Omental fat pad (tissue), 3 donors: ENCODE measurements at regions not wholly inside any gene's neighbourhood (a gene's known extent, or its start where the extent isn't known, plus 50 kb on each side); places are given as distances from the start of the nearest gene placed in this dataset.

Experiments used
- ATAC-seq: fragments of 150-250 bp; one replicate; pipeline ENCODE4 v1.9.1; 2016; ENCODE audit warnings: mild to moderate bottlenecking, moderate library complexity; ENCODE audit not compliant: low FRiP score
- DNase-seq: peaks from one replicate; pipeline ENCODE4 v3.0.0-alpha.2; 2019; ENCODE audit warnings: low spot score
- TF ChIP-seq, protein P1 (sequence below), 3 donors: fragments of 450-650 bp; IDR thresholded peaks; one replicate each; pipeline ENCODE4 v1.5.1; 2016 to 2017; ENCODE audit warnings: antibody characterized with exemption in 3 of 3, mild to moderate bottlenecking in 3 of 3, moderate library complexity in 2 of 3

DNA sequence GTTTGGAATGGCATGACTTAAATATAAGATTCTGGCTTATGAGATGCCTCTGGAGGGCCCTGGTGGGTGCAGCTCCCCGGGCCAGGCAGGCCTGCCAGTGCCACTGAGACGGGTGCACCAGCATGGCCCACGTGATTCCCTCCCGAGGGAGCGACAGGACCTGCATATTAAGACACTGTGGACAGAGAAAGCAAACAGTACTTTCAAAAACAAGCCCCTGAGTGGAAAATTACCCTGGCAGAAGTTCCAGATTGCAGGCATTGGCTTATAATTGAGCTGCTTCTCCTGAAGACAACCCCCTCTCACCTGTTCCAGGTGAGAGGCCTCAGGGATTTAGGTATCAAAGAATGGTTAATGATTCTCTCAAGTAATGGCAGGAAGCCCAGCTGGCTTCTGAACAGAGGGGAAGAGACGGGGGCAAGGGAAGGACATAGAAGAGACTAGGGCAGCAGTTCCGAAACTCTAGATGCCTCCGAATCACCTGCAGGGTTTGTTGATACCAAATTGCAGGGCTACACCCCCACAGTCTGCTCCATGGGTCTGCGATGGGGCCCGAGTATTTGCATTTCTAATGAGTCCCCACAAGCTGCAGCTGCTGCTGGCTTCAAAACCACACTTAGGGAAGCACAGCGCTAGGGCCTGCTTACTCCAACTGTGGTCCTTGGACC is 66.0 kb upstream of the DOCK1 start:
- no peak for DNase-seq
- no peak for ATAC-seq
- TF ChIP-seq, protein P1, sequence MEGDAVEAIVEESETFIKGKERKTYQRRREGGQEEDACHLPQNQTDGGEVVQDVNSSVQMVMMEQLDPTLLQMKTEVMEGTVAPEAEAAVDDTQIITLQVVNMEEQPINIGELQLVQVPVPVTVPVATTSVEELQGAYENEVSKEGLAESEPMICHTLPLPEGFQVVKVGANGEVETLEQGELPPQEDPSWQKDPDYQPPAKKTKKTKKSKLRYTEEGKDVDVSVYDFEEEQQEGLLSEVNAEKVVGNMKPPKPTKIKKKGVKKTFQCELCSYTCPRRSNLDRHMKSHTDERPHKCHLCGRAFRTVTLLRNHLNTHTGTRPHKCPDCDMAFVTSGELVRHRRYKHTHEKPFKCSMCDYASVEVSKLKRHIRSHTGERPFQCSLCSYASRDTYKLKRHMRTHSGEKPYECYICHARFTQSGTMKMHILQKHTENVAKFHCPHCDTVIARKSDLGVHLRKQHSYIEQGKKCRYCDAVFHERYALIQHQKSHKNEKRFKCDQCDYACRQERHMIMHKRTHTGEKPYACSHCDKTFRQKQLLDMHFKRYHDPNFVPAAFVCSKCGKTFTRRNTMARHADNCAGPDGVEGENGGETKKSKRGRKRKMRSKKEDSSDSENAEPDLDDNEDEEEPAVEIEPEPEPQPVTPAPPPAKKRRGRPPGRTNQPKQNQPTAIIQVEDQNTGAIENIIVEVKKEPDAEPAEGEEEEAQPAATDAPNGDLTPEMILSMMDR (IDR thresholded peaks at IDR 0.05), result no peak

DNA sequence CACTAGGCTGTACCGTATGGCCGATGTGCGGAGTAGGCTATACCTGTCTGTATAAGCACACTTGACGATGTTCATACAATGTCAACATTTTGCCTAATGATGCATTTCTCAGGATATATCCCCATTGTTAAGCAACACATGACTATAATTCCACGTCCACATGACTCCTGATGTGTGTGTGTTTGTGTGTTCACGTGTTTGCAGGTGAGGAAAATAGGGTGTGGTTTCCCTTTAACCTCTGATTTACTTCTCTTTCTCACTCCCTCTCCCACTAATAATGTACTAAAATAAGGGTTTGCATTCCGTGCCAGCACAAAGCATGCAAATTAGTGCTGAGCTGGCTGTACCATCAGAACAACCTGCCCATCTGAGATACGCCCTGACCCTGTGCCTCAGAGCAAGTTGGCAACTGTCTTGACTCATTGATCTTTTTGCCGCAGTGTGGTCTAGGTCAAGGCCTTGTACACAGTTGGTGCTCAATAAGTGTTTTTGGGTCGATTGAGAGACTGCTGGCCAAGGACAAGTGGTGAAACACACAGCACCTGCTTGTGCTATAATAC is 64.6 kb upstream of the DOCK1 start:
- no peak for ATAC-seq
- TF ChIP-seq, protein P1 (IDR thresholded peaks at IDR 0.05), result no peak
- no peak for DNase-seq

DNA sequence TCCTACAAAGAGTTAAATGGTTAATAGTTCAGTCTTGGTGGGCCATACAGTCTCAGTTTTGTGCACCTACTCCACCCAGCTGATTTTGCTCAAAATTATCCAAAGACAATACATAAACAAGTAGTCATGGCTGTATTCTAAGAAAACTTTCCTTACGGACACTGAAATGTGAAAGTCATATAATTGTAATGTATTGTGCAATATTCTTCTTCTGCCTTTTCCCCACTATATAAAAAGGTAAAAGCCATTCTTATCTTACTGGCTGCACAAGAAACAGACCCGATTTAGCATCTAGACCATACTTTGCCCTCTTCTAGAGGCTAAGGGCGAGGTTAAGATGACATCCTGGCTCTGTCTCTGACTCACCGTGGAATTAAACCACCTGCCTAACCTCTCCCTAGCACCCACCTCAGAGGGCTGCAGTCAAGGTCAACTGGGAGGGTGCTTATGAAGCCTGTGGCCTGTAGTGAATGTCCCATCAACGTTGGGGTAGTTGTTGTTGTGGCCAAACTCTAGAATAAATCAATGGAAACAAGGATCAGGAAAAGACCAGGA is 63.8 kb upstream of the DOCK1 start:
- TF ChIP-seq, protein P1 (IDR thresholded peaks at IDR 0.05), result no peak
- DNase-seq, result no peak
- no peak for ATAC-seq

DNA sequence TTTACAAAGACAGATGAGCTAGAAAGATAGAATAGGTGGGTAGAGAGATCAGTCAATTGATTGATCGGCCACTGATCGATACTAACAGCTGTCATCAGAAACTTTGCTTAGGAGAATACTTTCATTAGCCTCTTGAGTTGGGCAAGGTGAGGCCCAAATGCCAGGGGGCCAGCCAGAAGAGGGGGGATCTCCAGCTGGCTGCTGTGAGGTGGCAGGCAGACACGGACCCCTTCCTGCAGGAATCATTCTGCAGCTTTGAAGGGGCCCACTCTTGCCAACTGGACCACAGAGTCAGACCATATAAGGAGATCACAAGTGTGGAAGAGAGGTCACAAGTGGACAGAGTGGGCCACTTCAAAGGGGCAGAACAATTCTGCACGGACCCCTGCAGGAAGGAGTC is 62.9 kb upstream of the DOCK1 start:
- TF ChIP-seq, protein P1 (IDR thresholded peaks at IDR 0.05), result no peak
- ATAC-seq (no peak), DNase-seq (no peak)

DNA sequence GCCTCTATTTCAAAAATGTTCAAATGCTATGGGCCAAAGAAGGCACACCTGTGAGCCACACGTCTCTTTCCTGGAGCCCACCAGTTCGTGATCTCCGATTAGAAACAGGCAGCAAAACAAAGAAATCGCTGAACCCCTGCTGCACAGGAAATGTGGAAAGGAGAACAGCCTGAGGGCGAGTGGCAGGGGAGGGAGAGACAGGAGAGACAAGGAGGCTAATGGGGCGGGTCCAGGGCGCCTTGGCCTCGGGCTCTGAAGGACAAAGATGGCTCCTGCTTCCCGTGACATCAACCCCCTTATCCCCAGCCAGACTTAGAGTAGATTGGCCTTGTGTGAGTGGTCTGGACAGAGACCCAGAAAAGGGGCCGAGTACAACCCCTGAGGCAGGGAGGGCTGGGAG is 62.4 kb upstream of the DOCK1 start:
- TF ChIP-seq, protein P1 (IDR thresholded peaks at IDR 0.05), result no peak
- DNase-seq, result no peak
- no peak for ATAC-seq

DNA sequence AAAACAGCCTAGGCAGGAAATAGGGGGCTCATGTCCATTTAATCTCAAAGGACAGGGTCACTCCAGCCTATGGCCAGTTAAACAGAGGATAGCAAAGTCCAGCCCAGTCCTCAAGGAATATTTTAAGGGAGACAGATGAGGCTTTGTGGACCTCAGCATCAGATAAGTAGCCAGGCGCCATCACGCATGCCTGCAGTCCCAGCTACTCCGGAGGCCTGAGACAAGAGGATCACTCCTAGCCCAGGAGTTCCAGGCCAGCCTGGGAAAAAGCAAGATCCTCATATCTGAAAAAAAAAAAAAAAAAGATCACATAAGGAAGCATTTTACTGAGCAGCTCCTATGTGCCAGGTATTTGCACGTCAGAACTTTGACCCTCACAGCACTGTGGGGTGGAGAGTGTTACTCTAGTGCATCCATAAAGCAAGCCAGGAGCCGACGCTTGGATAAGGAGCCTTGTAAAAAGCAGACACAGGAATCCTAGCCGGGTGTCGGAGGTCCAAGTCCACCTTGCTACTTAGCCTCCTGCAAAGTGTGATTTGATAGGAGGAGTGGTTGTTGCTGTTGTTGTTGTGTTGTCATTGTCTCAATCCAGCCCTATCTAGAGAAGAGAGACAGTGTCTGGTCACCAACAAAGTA is 61.8 kb upstream of the DOCK1 start:
- TF ChIP-seq, protein P1 (IDR thresholded peaks at IDR 0.05), result no peak
- DNase-seq (no peak), ATAC-seq (no peak)
